AG10803 (cell line): ENCODE measurements at regions not wholly inside any gene's neighbourhood (a gene's known extent, or its start where the extent isn't known, plus 50 kb on each side); places are given as distances from the start of the nearest gene placed in this dataset.

Experiments
- DNase-seq: peaks from one replicate; pipeline ENCODE4 v3.0.0; 2010; ENCODE audit warnings: low read depth
- H3K4me3 ChIP-seq: 2 replicates; pipeline ENCODE4 v1.5.1; 2011; ENCODE audit warnings: mild to moderate bottlenecking, low read length, control low read depth
- TF ChIP-seq, protein P1 (sequence below): conservative IDR thresholded peaks from 2 replicates; pipeline ENCODE4 v1.5.1; 2011; ENCODE audit warnings: mild to moderate bottlenecking, low read length, control low read depth, inconsistent platforms

DNA sequence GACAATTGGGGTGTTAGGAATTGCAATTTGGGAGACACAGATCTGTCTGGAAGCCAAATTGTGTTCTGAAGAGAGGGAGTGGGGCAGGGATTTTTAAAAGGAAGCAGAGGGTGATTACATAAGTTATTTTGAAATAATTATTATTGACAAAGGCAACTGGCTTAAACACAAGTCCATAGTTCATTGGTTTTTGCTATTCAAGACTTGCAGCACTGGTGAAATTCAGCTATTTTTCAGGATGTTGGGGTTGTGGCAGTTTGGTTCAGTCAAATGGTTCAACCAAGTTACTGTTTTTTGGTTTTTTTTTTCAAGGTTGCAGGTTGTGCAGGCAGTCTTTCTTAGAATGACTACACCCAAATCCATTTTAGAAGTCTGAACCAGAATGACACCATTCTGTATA is 300.0 kb upstream of the DEPDC1 start:
- no peak for DNase-seq
- TF ChIP-seq, protein P1, sequence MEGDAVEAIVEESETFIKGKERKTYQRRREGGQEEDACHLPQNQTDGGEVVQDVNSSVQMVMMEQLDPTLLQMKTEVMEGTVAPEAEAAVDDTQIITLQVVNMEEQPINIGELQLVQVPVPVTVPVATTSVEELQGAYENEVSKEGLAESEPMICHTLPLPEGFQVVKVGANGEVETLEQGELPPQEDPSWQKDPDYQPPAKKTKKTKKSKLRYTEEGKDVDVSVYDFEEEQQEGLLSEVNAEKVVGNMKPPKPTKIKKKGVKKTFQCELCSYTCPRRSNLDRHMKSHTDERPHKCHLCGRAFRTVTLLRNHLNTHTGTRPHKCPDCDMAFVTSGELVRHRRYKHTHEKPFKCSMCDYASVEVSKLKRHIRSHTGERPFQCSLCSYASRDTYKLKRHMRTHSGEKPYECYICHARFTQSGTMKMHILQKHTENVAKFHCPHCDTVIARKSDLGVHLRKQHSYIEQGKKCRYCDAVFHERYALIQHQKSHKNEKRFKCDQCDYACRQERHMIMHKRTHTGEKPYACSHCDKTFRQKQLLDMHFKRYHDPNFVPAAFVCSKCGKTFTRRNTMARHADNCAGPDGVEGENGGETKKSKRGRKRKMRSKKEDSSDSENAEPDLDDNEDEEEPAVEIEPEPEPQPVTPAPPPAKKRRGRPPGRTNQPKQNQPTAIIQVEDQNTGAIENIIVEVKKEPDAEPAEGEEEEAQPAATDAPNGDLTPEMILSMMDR: no peak
- H3K4me3 ChIP-seq: no peak overlapping the region

DNA sequence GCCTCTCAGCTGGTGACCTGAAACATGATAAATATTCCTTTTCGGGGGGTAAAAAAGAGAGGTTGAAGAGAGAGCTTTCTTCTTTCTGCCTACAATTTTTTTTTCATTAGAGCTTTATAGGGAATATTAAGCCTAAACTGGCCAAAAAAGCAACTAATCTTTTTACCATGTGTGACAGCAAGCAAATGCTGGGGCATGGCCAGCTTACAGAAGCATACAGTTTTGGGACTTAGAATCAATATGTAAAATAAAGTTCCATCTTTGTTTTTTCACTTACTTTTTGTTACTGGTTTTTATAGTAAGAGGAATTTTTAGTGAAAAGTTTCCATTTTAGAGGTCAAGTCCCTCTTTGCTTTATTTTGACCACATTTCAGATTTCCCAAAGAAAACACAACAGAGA is 301.2 kb upstream of the DEPDC1 start:
- H3K4me3 ChIP-seq: no peak overlapping the region
- no peak for DNase-seq
- TF ChIP-seq, protein P1: no peak

DNA sequence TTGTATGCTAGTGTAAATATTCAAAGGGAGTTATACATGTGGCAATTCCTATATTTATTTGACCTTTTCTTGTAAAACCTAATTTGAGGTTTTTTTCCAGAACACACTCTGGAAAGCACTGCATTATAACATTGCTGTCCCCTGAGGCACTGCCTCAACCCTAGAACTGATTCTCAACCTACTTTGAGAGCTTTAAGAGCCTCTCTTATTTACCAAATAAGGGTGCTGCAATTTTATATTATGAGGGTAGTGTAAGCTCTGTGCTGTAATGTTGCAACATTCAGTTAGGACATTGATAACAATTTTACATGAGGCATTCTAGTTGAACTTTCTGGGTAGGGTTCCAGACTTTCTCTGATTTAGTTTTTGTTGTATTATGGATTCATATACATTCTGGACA is 302.2 kb upstream of the DEPDC1 start:
- no peak overlapping the region for H3K4me3 ChIP-seq
- DNase-seq: no peak

GRCh38 chr1:68800182-68800581 is 303.3 kb upstream of the DEPDC1 start:
- H3K4me3 ChIP-seq: no peak overlapping the region
- no peak for DNase-seq
- TF ChIP-seq, protein P1: no peak

More for the DNA sequence above, 302.2 kb upstream of the DEPDC1 start:
- TF ChIP-seq, protein P1: no peak

DNA sequence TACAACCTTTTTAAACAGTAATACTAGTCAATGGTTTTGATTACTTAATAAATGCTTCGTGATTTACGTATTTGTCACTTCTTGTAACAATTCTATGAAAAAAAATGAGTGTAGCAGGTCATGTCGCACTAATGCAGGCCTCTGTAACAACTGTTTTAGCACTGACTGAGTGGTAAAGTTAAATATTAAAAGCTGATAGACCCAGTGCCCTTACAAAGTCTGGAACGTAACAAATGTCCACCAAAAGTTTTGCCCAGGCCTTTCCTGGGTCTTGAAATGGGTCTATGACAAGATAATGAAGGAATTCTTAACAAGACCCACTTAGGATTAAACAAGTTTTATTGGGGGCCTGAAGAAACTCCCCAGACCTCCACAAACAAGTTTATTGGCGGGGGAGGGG is 304.6 kb upstream of the DEPDC1 start:
- no peak overlapping the region for H3K4me3 ChIP-seq
- TF ChIP-seq, protein P1: no peak
- DNase-seq: no peak

- H3K4me3 ChIP-seq: no peak overlapping the region
- no peak for DNase-seq
- TF ChIP-seq, protein P1: no peak
Measured at GRCh38 chr1:68805097-68805641, 308.3 kb upstream of the DEPDC1 start.

- TF ChIP-seq, protein P1: no peak
- no peak for DNase-seq
- no peak overlapping the region for H3K4me3 ChIP-seq
Measured at GRCh38 chr1:68808351-68808750, 311.5 kb upstream of the DEPDC1 start.
